A549 (cell line): ENCODE measurements at regions not wholly inside any gene's neighbourhood (a gene's known extent, or its start where the extent isn't known, plus 50 kb on each side); places are given as distances from the start of the nearest gene placed in this dataset.

Experiments
- ESRRA ChIP-seq: fragments of 150-350 bp; IDR thresholded peaks from 2 replicates; pipeline ENCODE4 v1.6.1; 2014; ENCODE audit warnings: mild to moderate bottlenecking, low read length, borderline replicate concordance
- POLR2A ChIP-seq: IDR thresholded peaks from 2 replicates; pipeline ENCODE4 v1.6.1; 2012; ENCODE audit warnings: mild to moderate bottlenecking, low read length
- POLR2AphosphoS2 ChIP-seq: conservative IDR thresholded peaks from 2 replicates; pipeline ENCODE4 v1.6.1; 2012; ENCODE audit warnings: low read length, improper control_type of control experiment, inconsistent platforms
- TF ChIP-seq, protein P1 (sequence below): fragments of >200 bp; sonication (Bioruptor Twin); formaldehyde crosslinking; IDR thresholded peaks from 3 replicates; pipeline ENCODE4 v1.5.1; 2016
- TF ChIP-seq, protein P2 (sequence below): fragments of 150-350 bp; IDR thresholded peaks from 2 replicates; pipeline ENCODE4 v1.6.1; 2014; ENCODE audit warnings: low read depth, mild to moderate bottlenecking, low read length
- TF ChIP-seq, protein P3 (sequence below): fragments of 200-600 bp; sonication (generic); IDR thresholded peaks from 2 replicates; pipeline ENCODE4 v1.6.1; 2016; ENCODE audit warnings: antibody characterized with exemption, mild to moderate bottlenecking, moderate library complexity

DNA sequence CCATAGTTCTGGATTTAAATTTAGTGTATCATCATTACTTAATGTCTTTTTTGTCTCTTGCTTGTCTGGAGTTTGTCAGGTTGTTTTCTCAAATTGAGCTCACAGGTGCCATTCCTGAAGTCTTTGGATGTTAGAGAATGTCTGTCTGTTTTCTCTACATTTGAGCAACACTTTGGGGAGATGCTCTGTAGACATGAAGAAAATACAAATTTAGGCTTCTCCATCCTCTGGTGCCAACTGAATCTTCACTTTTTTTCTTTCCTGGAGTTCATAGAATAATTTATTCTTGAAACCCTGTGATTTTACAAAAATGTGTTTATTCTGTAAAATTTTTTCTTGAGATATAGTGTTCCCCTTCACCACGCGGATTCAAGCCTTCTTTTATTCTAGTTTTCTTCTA is 256.4 kb upstream of the HDAC4 start:
- TF ChIP-seq POLR2AphosphoS2 (no peak), POLR2A (no peak), ESRRA (no peak)
- TF ChIP-seq, protein P1, sequence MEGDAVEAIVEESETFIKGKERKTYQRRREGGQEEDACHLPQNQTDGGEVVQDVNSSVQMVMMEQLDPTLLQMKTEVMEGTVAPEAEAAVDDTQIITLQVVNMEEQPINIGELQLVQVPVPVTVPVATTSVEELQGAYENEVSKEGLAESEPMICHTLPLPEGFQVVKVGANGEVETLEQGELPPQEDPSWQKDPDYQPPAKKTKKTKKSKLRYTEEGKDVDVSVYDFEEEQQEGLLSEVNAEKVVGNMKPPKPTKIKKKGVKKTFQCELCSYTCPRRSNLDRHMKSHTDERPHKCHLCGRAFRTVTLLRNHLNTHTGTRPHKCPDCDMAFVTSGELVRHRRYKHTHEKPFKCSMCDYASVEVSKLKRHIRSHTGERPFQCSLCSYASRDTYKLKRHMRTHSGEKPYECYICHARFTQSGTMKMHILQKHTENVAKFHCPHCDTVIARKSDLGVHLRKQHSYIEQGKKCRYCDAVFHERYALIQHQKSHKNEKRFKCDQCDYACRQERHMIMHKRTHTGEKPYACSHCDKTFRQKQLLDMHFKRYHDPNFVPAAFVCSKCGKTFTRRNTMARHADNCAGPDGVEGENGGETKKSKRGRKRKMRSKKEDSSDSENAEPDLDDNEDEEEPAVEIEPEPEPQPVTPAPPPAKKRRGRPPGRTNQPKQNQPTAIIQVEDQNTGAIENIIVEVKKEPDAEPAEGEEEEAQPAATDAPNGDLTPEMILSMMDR, result no peak
- TF ChIP-seq, protein P2, sequence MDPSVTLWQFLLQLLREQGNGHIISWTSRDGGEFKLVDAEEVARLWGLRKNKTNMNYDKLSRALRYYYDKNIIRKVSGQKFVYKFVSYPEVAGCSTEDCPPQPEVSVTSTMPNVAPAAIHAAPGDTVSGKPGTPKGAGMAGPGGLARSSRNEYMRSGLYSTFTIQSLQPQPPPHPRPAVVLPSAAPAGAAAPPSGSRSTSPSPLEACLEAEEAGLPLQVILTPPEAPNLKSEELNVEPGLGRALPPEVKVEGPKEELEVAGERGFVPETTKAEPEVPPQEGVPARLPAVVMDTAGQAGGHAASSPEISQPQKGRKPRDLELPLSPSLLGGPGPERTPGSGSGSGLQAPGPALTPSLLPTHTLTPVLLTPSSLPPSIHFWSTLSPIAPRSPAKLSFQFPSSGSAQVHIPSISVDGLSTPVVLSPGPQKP, result no peak
- TF ChIP-seq, protein P3, sequence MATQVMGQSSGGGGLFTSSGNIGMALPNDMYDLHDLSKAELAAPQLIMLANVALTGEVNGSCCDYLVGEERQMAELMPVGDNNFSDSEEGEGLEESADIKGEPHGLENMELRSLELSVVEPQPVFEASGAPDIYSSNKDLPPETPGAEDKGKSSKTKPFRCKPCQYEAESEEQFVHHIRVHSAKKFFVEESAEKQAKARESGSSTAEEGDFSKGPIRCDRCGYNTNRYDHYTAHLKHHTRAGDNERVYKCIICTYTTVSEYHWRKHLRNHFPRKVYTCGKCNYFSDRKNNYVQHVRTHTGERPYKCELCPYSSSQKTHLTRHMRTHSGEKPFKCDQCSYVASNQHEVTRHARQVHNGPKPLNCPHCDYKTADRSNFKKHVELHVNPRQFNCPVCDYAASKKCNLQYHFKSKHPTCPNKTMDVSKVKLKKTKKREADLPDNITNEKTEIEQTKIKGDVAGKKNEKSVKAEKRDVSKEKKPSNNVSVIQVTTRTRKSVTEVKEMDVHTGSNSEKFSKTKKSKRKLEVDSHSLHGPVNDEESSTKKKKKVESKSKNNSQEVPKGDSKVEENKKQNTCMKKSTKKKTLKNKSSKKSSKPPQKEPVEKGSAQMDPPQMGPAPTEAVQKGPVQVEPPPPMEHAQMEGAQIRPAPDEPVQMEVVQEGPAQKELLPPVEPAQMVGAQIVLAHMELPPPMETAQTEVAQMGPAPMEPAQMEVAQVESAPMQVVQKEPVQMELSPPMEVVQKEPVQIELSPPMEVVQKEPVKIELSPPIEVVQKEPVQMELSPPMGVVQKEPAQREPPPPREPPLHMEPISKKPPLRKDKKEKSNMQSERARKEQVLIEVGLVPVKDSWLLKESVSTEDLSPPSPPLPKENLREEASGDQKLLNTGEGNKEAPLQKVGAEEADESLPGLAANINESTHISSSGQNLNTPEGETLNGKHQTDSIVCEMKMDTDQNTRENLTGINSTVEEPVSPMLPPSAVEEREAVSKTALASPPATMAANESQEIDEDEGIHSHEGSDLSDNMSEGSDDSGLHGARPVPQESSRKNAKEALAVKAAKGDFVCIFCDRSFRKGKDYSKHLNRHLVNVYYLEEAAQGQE, result no peak
